Lung (tissue), 11 donors: ENCODE measurements at regions not wholly inside any gene's neighbourhood (a gene's known extent, or its start where the extent isn't known, plus 50 kb on each side); places are given as distances from the start of the nearest gene placed in this dataset.

Experiments
- ATAC-seq: fragments of 200-7000 bp; cut with Tn5 transposase; one replicate; pipeline ENCODE4 v1.9.1; 2020; ENCODE audit warnings: moderate number of reproducible peaks; ENCODE audit not compliant: insufficient read depth, low FRiP score
- DNase-seq, 3 donors: peaks; one replicate each; pipeline ENCODE4 v3.0.0-alpha.2; 2013 to 2017
- H3K27ac ChIP-seq, 2 donors: one replicate each; pipeline ENCODE4 v1.5.1; 2013; ENCODE audit warnings: mild to moderate bottlenecking in 2 of 2, moderate library complexity in 2 of 2, control low read depth in 1 of 2, inconsistent platforms in 1 of 2, low read depth in 1 of 2, low read length in 1 of 2
- H3K27me3 ChIP-seq, 3 donors: one replicate each; pipeline ENCODE4 v1.5.1; 2013; ENCODE audit warnings: low read length in 2 of 3; ENCODE audit not compliant: control insufficient read depth in 3 of 3, insufficient read depth in 3 of 3
- H3K36me3 ChIP-seq, 4 donors: one replicate each; pipeline ENCODE4 v1.5.1; 2013; ENCODE audit warnings: low read length in 4 of 4, mild to moderate bottlenecking in 1 of 4, moderate library complexity in 1 of 4; ENCODE audit not compliant: control insufficient read depth in 4 of 4, insufficient read depth in 4 of 4
- H3K4me1 ChIP-seq, 5 donors: one replicate each; pipeline ENCODE4 v1.5.1; 2013; ENCODE audit warnings: low read length in 5 of 5, mild to moderate bottlenecking in 2 of 5, moderate library complexity in 1 of 5; ENCODE audit not compliant: control insufficient read depth in 5 of 5, insufficient read depth in 5 of 5
- H3K4me3 ChIP-seq: one replicate; pipeline ENCODE4 v1.5.1; 2013; ENCODE audit warnings: mild to moderate bottlenecking, control low read depth, moderate library complexity
- H3K9ac ChIP-seq, 2 donors: one replicate each; pipeline ENCODE4 v1.5.1; 2013; ENCODE audit warnings: low read length in 2 of 2, control low read depth in 1 of 2; ENCODE audit not compliant: insufficient read depth in 1 of 2
- H3K9me3 ChIP-seq, 4 donors: one replicate each; pipeline ENCODE4 v1.5.1; 2013; ENCODE audit warnings: low read length in 3 of 4, mild to moderate bottlenecking in 1 of 4, moderate library complexity in 1 of 4; ENCODE audit not compliant: control insufficient read depth in 4 of 4, insufficient read depth in 3 of 4
- CTCF ChIP-seq: IDR thresholded peaks from 2 replicates; pipeline ENCODE4 v1.5.1; 2012; ENCODE audit warnings: mild to moderate bottlenecking; ENCODE audit errors: control extremely low read depth, extremely low read depth
- WGBS, 2 donors: extraction: QIAGEN DNeasy Blood & Tissue Kit; methylation state at CpG; one replicate each; pipeline ENCODE4 v1.1.7; 2013; 5-methylcytosine and 5-hydroxymethylcytosine counted together
- donor health status: control.
- donor health status: control.
- donor health status: Bipolar disorder and iron deficiency.
- donor health status: healthy.
- donor health status: DM: yes; HTN: yes; CAD: no.

GRCh38 chr2:63786471-63786870 is 55.2 kb upstream of the UGP2 start:
- Histone ChIP-seq H3K36me3 (no peaks in the 10 kb centered on the region), H3K9ac (no peak overlapping the region), H3K9me3 (no peaks in the 10 kb centered on the region), H3K4me1 (peaks cover 0 to 5% (median 0%) of the 10 kb centered on the region in 5 donors), H3K27me3 (no peaks in the 10 kb centered on the region), H3K27ac (no peak overlapping the region), H3K4me3 (no peak overlapping the region)
- no peak for TF ChIP-seq CTCF
- no peak for ATAC-seq
- 93 to 96% methylated on average over 3 of the region's 3 CpGs for WGBS, 2 donors
- no peak for DNase-seq

DNA sequence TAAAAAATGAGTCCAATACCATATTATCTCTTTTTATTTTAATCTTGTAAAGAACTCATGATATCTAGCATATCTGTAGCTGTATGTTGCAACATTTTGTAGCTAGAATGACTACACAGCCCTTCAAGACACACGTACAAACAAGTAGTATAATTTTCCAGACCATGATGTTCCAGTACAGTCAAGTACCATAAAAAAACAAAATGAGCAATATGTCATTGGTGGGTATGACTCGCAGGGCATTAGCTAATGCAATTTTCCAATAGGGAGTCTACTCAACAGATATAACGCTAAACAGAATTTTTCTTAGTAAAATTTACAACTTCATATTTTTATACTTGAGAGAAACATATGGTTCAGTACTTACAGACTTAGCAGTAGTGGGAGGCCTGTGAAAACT is 53.6 kb upstream of the UGP2 start:
- peak; percentile 45 for ATAC-seq
- H3K4me1 ChIP-seq = peaks cover 0 to 5% (median 0%) of the 10 kb centered on the region in 5 donors
- H3K9ac ChIP-seq = no peak overlapping the region

GRCh38 chr2:63789338-63790020 is 52.2 kb upstream of the UGP2 start:
- Histone ChIP-seq H3K27me3 (no peaks in the 10 kb centered on the region), H3K9me3 (no peaks in the 10 kb centered on the region), H3K36me3 (no peaks in the 10 kb centered on the region), H3K9ac (no peak overlapping the region), H3K4me3 (no peak overlapping the region), H3K4me1 (peaks cover 0 to 5% (median 0%) of the 10 kb centered on the region in 5 donors), H3K27ac (no peak overlapping the region)
- WGBS, 2 donors = 89 to 96% methylated on average over 5 of the region's 5 CpGs
- TF ChIP-seq CTCF = no peak
- DNase-seq (no peak), ATAC-seq (no peak)

More for the DNA sequence above, 53.6 kb upstream of the UGP2 start:
- WGBS, 2 donors = 79 to 83% methylated on average over 3 of the region's 3 CpGs
- DNase-seq = no peak
- no peak for TF ChIP-seq CTCF
- H3K9me3 ChIP-seq = no peaks in the 10 kb centered on the region
- H3K27ac ChIP-seq = no peak overlapping the region
- H3K4me3 ChIP-seq = no peak overlapping the region
- H3K36me3 ChIP-seq = no peaks in the 10 kb centered on the region
- no peaks in the 10 kb centered on the region for H3K27me3 ChIP-seq

- no peak for TF ChIP-seq CTCF
- peaks cover 0 to 5% (median 0%) of the 10 kb centered on the region in 5 donors for H3K4me1 ChIP-seq
- H3K36me3 ChIP-seq = no peaks in the 10 kb centered on the region
- no peak for ATAC-seq
- H3K4me3 ChIP-seq = no peak overlapping the region
- no peaks in the 10 kb centered on the region for H3K9me3 ChIP-seq
- no peak for DNase-seq
- H3K27me3 ChIP-seq = no peaks in the 10 kb centered on the region
- H3K9ac ChIP-seq = no peak overlapping the region
- peak overlapping the region in 1 of 2 donors; percentile 17 for H3K27ac ChIP-seq
- WGBS, 2 donors = 53 to 65% methylated on average over 2 of the region's 2 CpGs
Measured at GRCh38 chr2:63790491-63790890, 51.2 kb upstream of the UGP2 start.
